Progenitor cell of endocrine pancreas (in vitro differentiated cells): ENCODE measurements at regions not wholly inside any gene's neighbourhood (a gene's known extent, or its start where the extent isn't known, plus 50 kb on each side); places are given as distances from the start of the nearest gene placed in this dataset.

ENCODE experiments used
- DNase-seq: peaks from one replicate; pipeline ENCODE4 v3.0.0; 2021; ENCODE audit warnings: low spot score; ENCODE audit not compliant: unreplicated experiment
- H3K27ac Mint-ChIP-seq: 2 replicates; pipeline ENCODE4 v1.8.0; 2021; ENCODE audit warnings: mild to moderate bottlenecking, moderate library complexity, mixed read lengths
- H3K27me3 Mint-ChIP-seq: 2 replicates; pipeline ENCODE4 v1.8.0; 2021; ENCODE audit warnings: mixed read lengths
- H3K36me3 Mint-ChIP-seq: 2 replicates; pipeline ENCODE4 v1.8.0; 2022; ENCODE audit warnings: mixed read lengths; ENCODE audit not compliant: insufficient read depth
- H3K4me1 Mint-ChIP-seq: 2 replicates; pipeline ENCODE4 v1.8.0; 2021; ENCODE audit warnings: low read depth, mixed read lengths
- H3K4me3 Mint-ChIP-seq: 2 replicates; pipeline ENCODE4 v1.8.0; 2021; ENCODE audit warnings: low read depth, mild to moderate bottlenecking, moderate library complexity, mixed read lengths
- H3K9me3 Mint-ChIP-seq: 2 replicates; pipeline ENCODE4 v1.8.0; 2021; ENCODE audit warnings: low read depth, mixed read lengths
- CTCF ChIP-seq: fragments of 200-600 bp; sonication (generic); IDR thresholded peaks from one replicate; pipeline ENCODE4 v1.5.0; 2021; ENCODE audit warnings: antibody characterized with exemption, mild to moderate bottlenecking; ENCODE audit not compliant: unreplicated experiment

- Mint-ChIP-seq H3K27me3 (peaks cover 15% of the 10 kb centered on the region), H3K27ac (no peak overlapping the region), H3K4me3 (no peak overlapping the region), H3K9me3 (no peaks in the 10 kb centered on the region), H3K36me3 (no peaks in the 10 kb centered on the region), H3K4me1 (no peaks in the 10 kb centered on the region)
- no peak for TF ChIP-seq CTCF
- no peak for DNase-seq
Measured at GRCh38 chr11:130639369-130639768, 190.9 kb downstream of the ADAMTS15 start.

DNA sequence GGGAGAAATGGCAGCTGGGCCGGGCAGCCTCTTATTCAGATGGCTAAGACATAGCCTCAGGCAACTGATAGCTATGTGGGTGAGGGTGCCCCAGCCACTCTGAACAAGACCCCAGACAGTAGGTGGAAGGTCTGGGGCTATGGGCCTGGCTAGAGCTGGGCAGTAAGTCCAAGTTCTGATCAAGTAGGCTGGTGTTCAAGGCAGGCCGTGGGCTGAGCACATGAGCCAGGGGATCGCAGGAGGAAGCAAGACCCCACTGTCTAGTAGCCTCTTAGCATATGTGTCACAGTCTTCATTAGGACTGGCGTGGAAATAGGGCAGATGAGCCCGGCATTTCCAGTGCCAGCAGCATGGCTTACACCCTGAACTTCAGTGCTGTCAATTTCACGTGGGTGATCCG lies 192.1 kb downstream of the ADAMTS15 start:
- Mint-ChIP-seq H3K36me3 (no peaks in the 10 kb centered on the region), H3K9me3 (no peaks in the 10 kb centered on the region), H3K4me3 (no peak overlapping the region), H3K4me1 (no peaks in the 10 kb centered on the region), H3K27me3 (peaks cover 12% of the 10 kb centered on the region), H3K27ac (no peak overlapping the region)
- TF ChIP-seq CTCF: no peak
- DNase-seq: no peak

DNA sequence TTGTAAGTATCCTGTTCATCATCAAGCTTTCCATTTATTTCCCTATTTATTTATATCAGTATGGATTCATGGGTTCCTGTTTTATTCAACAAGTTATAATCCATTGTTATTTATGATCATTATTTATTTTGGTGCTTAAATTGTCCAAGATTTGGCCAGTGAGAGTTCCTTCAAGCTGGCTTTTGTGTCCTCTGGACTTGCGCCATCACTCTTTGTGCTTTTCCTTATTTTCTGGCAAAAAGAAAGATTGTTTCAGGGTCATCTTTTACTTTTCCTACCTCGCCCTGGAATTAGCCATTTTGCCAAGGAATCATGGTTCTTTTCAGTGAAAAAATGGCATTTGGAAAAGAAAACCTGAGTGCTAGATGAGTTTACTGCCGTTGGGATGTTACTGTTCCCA lies 193.4 kb downstream of the ADAMTS15 start:
- Mint-ChIP-seq H3K27me3 (peaks cover 12% of the 10 kb centered on the region), H3K27ac (no peak overlapping the region), H3K9me3 (no peaks in the 10 kb centered on the region), H3K36me3 (no peaks in the 10 kb centered on the region), H3K4me1 (no peaks in the 10 kb centered on the region), H3K4me3 (no peak overlapping the region)
- DNase-seq: no peak
- no peak for TF ChIP-seq CTCF

DNA sequence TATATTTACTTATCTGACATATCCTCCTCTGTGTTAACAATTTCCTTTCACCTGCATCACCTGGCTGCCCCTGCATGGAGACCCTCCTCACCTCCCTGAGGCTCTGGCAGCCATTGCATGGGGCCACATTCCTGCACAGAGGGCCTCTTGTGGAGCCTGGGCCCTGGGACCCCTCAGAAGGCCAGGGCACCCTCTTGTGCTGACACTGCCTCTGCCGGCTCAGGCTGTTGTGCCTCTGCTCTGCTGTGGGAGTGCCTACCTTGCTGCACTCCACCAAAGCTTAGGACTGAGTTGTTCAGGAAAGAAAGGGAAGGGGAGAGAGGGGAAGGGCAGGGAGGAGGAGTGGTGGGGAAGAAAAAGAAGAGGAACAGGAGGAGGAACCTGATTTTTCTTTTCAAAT lies 194.5 kb downstream of the ADAMTS15 start:
- Mint-ChIP-seq H3K9me3 (no peaks in the 10 kb centered on the region), H3K27me3 (peaks cover 16% of the 10 kb centered on the region), H3K27ac (no peak overlapping the region), H3K4me3 (no peak overlapping the region), H3K4me1 (no peaks in the 10 kb centered on the region), H3K36me3 (no peaks in the 10 kb centered on the region)
- TF ChIP-seq CTCF: no peak
- no peak for DNase-seq

DNA sequence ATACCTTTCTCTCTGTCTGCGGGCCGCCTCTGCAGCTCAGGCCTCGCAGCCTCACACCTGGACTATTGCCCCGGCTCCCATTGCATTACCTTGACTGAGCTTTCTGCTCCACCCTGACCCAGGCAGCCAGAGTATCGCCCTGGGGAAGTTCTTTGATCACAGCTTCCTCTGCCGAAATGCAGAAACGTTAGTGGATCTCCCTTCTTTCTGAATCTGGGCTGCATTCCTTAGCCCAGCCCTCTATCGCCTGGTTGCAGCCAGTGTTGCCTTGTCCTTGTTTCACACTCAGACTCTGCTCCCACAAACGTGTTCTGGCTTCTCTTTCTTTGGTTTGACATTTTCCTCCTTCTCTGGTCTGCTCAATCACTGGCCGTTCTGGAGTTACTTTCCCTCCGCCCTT lies 195.7 kb downstream of the ADAMTS15 start:
- Mint-ChIP-seq H3K4me1 (no peaks in the 10 kb centered on the region), H3K27me3 (peaks cover 16% of the 10 kb centered on the region), H3K27ac (no peak overlapping the region), H3K9me3 (no peaks in the 10 kb centered on the region), H3K36me3 (no peaks in the 10 kb centered on the region), H3K4me3 (no peak overlapping the region)
- DNase-seq: no peak
- no peak for TF ChIP-seq CTCF
